Omental fat pad (tissue), 3 donors: ENCODE measurements at regions not wholly inside any gene's neighbourhood (a gene's known extent, or its start where the extent isn't known, plus 50 kb on each side); places are given as distances from the start of the nearest gene placed in this dataset.
"Not testable (repeated sequence)": the region's sequence is repeated elsewhere in the genome, so short reads cannot be mapped to it uniquely, and the experiment has no call there.

Experiments used
- ATAC-seq: fragments of 150-250 bp; one replicate; pipeline ENCODE4 v1.9.1; 2016; ENCODE audit warnings: mild to moderate bottlenecking, moderate library complexity; ENCODE audit not compliant: low FRiP score
- DNase-seq: peaks from one replicate; pipeline ENCODE4 v3.0.0-alpha.2; 2019; ENCODE audit warnings: low spot score
- TF ChIP-seq, protein P1 (sequence below), 3 donors: fragments of 450-650 bp; IDR thresholded peaks; one replicate each; pipeline ENCODE4 v1.5.1; 2016 to 2017; ENCODE audit warnings: antibody characterized with exemption in 3 of 3, mild to moderate bottlenecking in 3 of 3, moderate library complexity in 2 of 3

DNA sequence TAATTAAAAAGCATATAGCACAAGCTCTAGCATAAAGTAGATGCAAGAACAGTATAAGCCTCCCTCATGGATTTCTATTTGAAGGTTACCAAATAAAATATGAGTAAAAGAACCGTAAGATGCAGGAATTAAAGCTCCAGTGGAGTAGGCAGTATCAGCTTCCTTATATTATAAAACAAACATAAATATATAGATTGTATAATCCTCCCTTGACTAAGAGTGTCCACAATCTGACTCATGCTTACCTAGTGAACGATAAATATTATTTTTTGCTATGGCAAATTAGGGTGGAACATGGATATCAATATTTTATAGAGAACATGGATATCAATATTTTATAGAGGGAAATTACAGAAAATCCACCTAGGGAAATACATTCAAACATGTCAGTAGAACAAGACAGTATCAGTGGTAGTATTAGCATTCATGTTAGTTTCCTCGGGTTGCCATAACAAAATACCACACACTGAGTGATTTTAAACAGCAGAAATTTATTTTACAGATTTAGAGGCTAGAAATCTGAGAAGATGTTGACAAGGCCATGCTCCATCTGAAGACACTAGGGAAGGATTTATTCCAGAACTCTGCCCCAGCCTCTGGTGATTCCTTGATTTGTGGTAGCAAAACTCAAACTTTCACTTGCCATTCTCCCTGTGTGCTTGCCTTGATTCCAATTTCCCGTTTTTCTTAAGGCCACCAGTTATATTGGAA lies 1521.3 kb downstream of the SI start:
- TF ChIP-seq, protein P1, sequence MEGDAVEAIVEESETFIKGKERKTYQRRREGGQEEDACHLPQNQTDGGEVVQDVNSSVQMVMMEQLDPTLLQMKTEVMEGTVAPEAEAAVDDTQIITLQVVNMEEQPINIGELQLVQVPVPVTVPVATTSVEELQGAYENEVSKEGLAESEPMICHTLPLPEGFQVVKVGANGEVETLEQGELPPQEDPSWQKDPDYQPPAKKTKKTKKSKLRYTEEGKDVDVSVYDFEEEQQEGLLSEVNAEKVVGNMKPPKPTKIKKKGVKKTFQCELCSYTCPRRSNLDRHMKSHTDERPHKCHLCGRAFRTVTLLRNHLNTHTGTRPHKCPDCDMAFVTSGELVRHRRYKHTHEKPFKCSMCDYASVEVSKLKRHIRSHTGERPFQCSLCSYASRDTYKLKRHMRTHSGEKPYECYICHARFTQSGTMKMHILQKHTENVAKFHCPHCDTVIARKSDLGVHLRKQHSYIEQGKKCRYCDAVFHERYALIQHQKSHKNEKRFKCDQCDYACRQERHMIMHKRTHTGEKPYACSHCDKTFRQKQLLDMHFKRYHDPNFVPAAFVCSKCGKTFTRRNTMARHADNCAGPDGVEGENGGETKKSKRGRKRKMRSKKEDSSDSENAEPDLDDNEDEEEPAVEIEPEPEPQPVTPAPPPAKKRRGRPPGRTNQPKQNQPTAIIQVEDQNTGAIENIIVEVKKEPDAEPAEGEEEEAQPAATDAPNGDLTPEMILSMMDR (IDR thresholded peaks at IDR 0.05): no peak
- DNase-seq (no peak), ATAC-seq (no peak)

DNA sequence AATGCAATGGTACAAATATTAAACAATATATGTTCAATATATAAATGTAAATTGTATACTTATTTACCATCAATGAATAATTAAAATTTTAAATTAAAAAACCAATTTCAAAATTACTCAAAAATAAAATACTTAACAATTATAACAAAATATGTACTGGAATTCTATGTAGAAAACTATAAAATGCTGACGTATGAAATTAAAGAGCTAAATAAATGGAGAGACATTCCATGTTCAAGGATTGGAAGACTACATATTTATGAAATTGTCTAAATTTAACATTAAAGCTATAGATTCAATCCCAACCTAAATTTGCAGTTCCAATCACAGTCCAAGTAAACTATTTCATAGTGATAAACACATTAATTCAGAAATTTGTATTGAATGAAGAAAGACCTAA lies 1522.4 kb downstream of the SI start:
- no peak for DNase-seq

GRCh38 chr3:163552659-163552966 lies 1525.7 kb downstream of the SI start:
- ATAC-seq (no peak), DNase-seq (no peak)
- TF ChIP-seq, protein P1 (IDR thresholded peaks at IDR 0.05): no peak

More for the DNA sequence above, 1522.4 kb downstream of the SI start:
- TF ChIP-seq, protein P1 (IDR thresholded peaks at IDR 0.05): no peak
- ATAC-seq: no peak

- ATAC-seq, DNase-seq: not testable (repeated sequence)
These were observed 1526.2 kb downstream of the SI start for GRCh38 chr3:163551915-163552658.

DNA sequence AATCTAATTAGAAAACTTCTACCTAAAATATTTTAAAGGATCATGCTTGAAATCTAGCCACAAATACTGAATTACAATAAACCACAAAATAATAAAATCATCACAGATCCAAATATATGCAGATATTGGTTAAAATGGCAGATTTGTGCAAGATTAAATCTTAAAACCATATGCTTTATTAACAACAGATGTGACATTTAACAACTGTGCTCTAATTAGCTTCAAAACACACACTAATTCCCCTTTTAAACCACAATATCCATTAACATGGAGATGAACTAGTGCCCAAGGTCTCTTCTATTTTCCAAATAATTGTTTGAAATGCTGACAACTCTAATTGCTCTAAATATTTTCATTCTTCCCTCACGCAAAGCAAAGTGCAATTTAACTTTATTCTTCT lies 1530.3 kb downstream of the SI start:
- DNase-seq (no peak), ATAC-seq (no peak)
- TF ChIP-seq, protein P1 (IDR thresholded peaks at IDR 0.05): no peak

DNA sequence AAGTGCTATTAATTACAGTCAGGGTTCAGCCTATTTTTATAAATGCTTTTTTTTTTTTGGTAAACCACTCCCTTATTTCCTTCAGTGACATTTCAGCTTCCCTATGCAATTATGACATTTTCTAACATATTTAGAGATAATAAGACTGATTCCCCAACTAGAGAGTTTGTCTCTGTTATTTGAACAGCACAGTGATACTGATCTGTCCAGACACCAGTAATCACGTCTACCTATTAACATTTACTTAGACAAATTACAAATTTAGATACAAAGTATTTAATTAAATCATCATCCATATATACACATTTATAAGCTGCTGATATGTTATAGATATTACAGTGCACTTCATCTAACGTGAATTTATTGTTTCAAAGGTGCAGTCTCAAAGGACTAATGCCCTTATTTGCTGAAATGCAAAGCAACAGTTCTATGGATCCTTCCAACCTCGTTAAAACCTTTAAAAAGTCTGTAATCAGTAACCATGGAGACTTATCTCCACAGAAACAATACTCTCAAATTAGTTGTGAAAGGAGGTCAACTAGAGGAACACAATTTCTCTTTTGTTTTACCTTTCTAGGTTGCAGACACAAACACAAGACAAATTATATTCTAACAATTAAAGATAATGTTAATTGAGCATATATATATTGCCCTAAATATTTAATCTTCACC lies 1531.1 kb downstream of the SI start:
- DNase-seq: no peak

DNA sequence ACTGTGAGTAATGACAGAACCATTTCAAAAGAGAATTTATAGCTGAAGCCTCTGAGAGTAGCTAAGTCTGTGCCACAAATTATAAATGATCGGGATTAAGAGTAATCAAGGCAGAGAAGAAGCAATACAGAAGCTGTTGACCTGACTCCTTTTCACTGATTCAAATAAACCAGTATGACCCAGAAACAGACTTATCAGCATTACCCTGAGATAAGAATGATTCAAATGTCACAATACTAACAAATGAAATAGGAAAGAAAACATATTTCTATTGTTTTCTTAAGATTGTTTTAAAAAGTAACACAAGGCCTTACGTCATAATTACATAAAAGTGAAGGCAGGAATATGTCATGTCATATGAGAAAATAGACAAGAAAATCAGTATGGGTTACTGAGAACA lies 1534.6 kb downstream of the SI start:
- TF ChIP-seq, protein P1 (IDR thresholded peaks at IDR 0.05): no peak
- DNase-seq (no peak), ATAC-seq (no peak)

More for the DNA sequence above, 1531.1 kb downstream of the SI start:
- ATAC-seq: no peak
- TF ChIP-seq, protein P1 (IDR thresholded peaks at IDR 0.05): no peak
